ENCODE measurements at regions not wholly inside any gene's neighbourhood (a gene's known extent, or its start where the extent isn't known, plus 50 kb on each side); places are given as distances from the start of the nearest gene placed in this dataset.

DNA sequence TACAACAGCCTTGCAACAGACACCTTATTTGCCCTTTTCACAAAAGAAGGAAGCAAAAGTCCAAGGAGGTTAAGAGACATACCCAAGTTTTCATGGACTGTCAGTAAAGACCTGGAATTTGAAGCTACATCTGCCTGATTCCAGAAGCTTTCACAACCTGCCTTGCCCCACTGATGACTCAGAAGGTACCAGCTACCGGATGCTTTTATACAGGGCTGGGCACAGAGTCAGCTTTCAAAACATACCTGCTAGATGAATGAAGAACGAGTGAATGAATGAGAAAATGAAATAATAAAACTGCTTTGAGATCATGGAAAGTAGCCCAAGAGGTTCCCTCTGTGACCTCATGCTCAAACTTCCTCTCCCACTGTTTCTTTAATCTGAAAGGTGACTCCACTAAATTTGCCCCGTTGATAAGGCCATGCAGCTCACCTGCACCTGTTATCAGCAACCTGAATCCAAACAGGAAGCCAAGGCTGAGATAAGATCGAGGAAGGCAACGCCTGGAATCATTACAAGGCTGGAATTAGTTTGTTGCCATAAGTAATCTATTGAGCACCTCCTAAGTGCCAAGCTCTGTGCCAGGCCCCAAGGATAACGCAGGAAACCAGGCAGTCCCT, 151.5 kb downstream of the WDR11 start:
- Histone ChIP-seq H3K4me3 (no peak overlapping the region), H3K36me3 (no peaks in the 10 kb centered on the region), H3K27ac (no peak overlapping the region), H3K9me3 (peaks cover 10% of the 10 kb centered on the region), H3K4me1 (no peaks in the 10 kb centered on the region), H3K27me3 (no peaks in the 10 kb centered on the region)
- TF ChIP-seq, protein P1, sequence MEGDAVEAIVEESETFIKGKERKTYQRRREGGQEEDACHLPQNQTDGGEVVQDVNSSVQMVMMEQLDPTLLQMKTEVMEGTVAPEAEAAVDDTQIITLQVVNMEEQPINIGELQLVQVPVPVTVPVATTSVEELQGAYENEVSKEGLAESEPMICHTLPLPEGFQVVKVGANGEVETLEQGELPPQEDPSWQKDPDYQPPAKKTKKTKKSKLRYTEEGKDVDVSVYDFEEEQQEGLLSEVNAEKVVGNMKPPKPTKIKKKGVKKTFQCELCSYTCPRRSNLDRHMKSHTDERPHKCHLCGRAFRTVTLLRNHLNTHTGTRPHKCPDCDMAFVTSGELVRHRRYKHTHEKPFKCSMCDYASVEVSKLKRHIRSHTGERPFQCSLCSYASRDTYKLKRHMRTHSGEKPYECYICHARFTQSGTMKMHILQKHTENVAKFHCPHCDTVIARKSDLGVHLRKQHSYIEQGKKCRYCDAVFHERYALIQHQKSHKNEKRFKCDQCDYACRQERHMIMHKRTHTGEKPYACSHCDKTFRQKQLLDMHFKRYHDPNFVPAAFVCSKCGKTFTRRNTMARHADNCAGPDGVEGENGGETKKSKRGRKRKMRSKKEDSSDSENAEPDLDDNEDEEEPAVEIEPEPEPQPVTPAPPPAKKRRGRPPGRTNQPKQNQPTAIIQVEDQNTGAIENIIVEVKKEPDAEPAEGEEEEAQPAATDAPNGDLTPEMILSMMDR (IDR thresholded peaks at IDR 0.05), result no peak
- DNase-seq (no peak), ATAC-seq (peak; percentile 18)
- intact Hi-C loops (cut with DNase I), result no loop called here

DNA sequence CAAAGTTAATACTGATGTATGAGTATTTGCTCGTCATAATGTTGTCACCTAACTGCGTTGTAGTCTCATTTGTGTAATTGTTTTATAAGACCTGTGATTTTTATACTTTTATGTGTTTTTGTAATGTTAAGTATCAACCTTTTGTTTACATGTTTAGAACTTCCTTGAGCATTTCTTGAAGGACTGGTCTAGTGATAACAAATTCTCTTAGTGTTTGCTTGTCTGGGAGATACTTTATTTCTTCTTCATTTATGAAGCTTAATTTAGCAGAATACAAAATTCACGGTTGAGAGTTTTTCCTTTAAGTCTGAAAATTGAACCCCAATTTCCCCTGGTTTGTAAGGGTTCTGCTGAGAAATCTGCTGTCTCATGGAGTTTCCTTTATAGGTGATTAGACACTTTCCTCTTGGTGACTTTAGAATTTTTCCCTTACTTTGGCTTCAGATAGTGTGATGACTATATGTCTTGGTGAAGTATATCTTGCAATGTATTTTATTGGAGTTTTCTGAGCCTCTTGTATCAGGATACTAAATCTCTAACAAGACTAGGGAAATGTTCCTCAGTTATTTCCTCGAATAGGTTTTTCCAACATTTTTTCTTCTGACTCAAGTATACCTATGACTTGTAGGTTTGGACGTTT, 154.9 kb downstream of the WDR11 start:
- Histone ChIP-seq H3K27me3 (no peaks in the 10 kb centered on the region), H3K4me1 (no peaks in the 10 kb centered on the region), H3K4me3 (no peak overlapping the region), H3K9me3 (peaks cover 10% of the 10 kb centered on the region), H3K27ac (no peak overlapping the region), H3K36me3 (no peaks in the 10 kb centered on the region)
- DNase-seq, result no peak
- TF ChIP-seq, protein P1 (IDR thresholded peaks at IDR 0.05), result no peak
- intact Hi-C loops (cut with DNase I), result no loop called here
- no peak for ATAC-seq

DNA sequence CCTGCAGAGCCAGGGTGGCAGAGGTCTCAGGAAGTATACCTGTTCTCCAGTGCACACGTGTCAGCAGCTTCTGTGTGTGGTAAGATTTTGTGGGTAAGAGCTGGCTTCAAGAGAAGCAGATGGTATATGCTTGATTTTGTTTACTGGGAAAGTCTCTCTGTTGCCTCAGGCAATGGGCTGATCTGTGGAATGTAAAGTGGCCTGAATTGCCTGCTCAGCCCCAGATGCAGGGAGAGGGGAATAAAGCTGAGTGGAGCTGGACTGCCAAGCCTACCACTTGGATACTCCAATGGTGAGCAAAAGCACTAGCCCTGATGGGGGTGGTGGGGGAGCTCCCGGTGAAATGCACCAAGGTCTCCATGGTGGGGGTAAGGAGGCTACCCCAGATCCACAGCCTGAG, 156.1 kb downstream of the WDR11 start:
- H3K9me3 ChIP-seq, result peaks cover 10% of the 10 kb centered on the region
- H3K4me3 ChIP-seq, result no peak overlapping the region
- H3K27me3 ChIP-seq, result no peaks in the 10 kb centered on the region
- no peaks in the 10 kb centered on the region for H3K4me1 ChIP-seq
- intact Hi-C loops (cut with DNase I), result no loop called here
- H3K27ac ChIP-seq, result no peak overlapping the region
- TF ChIP-seq, protein P1 (IDR thresholded peaks at IDR 0.05), result no peak
- ATAC-seq, result peak; percentile 85
- DNase-seq, result no peak
- H3K36me3 ChIP-seq, result no peaks in the 10 kb centered on the region

DNA sequence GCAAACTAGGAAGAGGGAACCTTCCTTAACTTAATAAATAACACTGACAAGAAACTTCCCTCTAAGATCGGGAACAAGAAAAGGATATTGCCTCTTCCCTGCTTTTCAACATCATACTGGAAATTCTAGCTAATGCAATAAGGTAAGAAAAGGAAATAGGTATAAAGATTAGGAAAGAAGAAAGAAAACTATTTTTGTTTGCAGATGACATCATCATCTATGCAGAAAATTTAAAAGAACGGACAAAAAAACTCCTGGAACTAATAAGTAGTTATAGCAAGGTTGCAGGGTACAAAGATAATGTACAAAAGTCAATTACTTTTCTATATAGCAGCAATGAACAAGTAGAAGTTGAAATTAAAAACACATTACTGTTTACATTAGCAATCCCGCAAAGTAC, 164.8 kb downstream of the WDR11 start:
- ATAC-seq (no peak), DNase-seq (no peak)
- no peak overlapping the region for H3K27ac ChIP-seq
- H3K27me3 ChIP-seq, result no peaks in the 10 kb centered on the region
- no peaks in the 10 kb centered on the region for H3K4me1 ChIP-seq
- no peak overlapping the region for H3K4me3 ChIP-seq
- intact Hi-C loops (cut with DNase I), result no loop called here
- no peaks in the 10 kb centered on the region for H3K36me3 ChIP-seq
- peaks cover 6% of the 10 kb centered on the region for H3K9me3 ChIP-seq
- TF ChIP-seq, protein P1 (IDR thresholded peaks at IDR 0.05), result no peak

DNA sequence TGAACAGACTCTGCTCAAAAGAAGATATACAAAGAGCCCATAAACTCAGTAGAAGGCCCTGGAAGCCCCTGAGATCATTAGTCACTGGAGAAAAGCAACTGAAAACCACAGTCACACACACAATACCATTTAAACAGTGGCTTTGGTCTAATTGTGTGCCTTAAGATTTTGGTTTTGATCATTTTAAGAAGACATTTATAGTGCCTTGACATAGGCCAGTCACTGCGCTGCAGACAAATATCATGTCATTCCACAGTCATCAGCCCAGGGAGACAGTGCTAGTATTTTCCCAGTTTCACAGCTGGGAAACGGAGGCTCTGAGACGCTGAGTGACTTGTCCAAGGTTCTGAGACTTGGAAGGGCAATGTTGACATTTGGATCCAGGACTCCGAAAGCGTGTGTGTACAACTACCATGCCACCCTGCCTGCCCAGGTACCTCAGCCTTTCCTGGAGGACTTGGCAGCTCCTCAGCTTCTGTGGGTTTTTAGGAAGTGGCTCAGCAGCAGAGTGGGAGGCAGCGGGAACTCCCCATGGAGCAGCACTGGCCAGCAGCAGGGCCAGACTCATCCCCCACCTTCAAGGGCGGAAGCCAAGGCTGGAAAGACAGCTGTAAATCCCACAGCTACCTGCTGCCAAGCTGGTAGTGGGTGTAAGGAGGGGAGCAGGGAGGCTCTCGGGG, 173.9 kb downstream of the WDR11 start:
- peak; percentile 53 for ATAC-seq
- Histone ChIP-seq H3K4me3 (no peak overlapping the region), H3K4me1 (no peaks in the 10 kb centered on the region), H3K27me3 (no peaks in the 10 kb centered on the region), H3K36me3 (no peaks in the 10 kb centered on the region), H3K9me3 (no peaks in the 10 kb centered on the region), H3K27ac (no peak overlapping the region)
- intact Hi-C loops (cut with DNase I), result no loop called here
- no peak for DNase-seq
- TF ChIP-seq, protein P1 (IDR thresholded peaks at IDR 0.05), result no peak

All from upper lobe of right lung (tissue), 1 donor.